ENCODE measurements at regions not wholly inside any gene's neighbourhood (a gene's known extent, or its start where the extent isn't known, plus 50 kb on each side); places are given as distances from the start of the nearest gene placed in this dataset.
A peak's percentile ranks its signal among the peaks of the same experiment; 100 is the strongest.

GRCh38 chr1:65526049-65526556 is 105.6 kb downstream of the LEPR start:
- Histone ChIP-seq H3K4me3 (ENCODE audit: low read length) (no peak overlapping the region), H3K36me3 (ENCODE audit: control insufficient read depth in 2 of 3, insufficient read depth in 3 of 3, low read length in 3 of 3) (no peaks in the 10 kb centered on the region), H3K27me3 (ENCODE audit: control insufficient read depth in 2 of 2, insufficient read depth in 2 of 2, low read length in 2 of 2) (no peaks in the 10 kb centered on the region), H3K27ac (ENCODE audit: low read depth, low read length) (no peak overlapping the region), H3K9me3 (ENCODE audit: control insufficient read depth in 2 of 3, low read length in 3 of 3) (no peaks in the 10 kb centered on the region), H3K4me1 (ENCODE audit: control insufficient read depth in 2 of 2, insufficient read depth in 2 of 2, low read length in 2 of 2) (no peaks in the 10 kb centered on the region)
- H3K4me1 Mint-ChIP-seq = peaks cover 0 to 10% (median 4%) of the 10 kb centered on the region in 7 donors
- DNase-seq (no peak), ATAC-seq (no peak)
- peaks cover 43 to 62% (median 49%) of the 10 kb centered on the region in 5 donors for H3K27me3 Mint-ChIP-seq
- intact Hi-C loops (cut with micrococcal nuclease) = no loop called here
- peak overlapping the region in 7 of 10 donors; percentile 19 to 60 (median 33) for H3K4me3 Mint-ChIP-seq
- H3K36me3 Mint-ChIP-seq = peaks cover 2 to 13% (median 7%) of the 10 kb centered on the region in 5 donors
- H3K9me3 Mint-ChIP-seq = peaks cover 0 to 4% (median 0%) of the 10 kb centered on the region in 11 donors
- no peak overlapping the region for H3K27ac Mint-ChIP-seq
- CTCF ChIA-PET = no interaction called here
- POLR2A ChIA-PET = no interaction called here

GRCh38 chr1:65527190-65527589 is 106.7 kb downstream of the LEPR start:
- Mint-ChIP-seq H3K27me3 (peaks cover 44 to 71% (median 51%) of the 10 kb centered on the region in 5 donors), H3K27ac (no peak overlapping the region), H3K4me3 (no peak overlapping the region), H3K36me3 (peaks cover 2 to 19% (median 11%) of the 10 kb centered on the region in 5 donors), H3K9me3 (peaks cover 0 to 13% (median 3%) of the 10 kb centered on the region in 11 donors), H3K4me1 (peaks cover 0 to 10% (median 4%) of the 10 kb centered on the region in 7 donors)
- intact Hi-C loops (cut with micrococcal nuclease) = no loop called here
- Histone ChIP-seq H3K9me3 (ENCODE audit: control insufficient read depth in 2 of 3, low read length in 3 of 3) (no peaks in the 10 kb centered on the region), H3K27me3 (ENCODE audit: control insufficient read depth in 2 of 2, insufficient read depth in 2 of 2, low read length in 2 of 2) (no peaks in the 10 kb centered on the region), H3K4me1 (ENCODE audit: control insufficient read depth in 2 of 2, insufficient read depth in 2 of 2, low read length in 2 of 2) (no peaks in the 10 kb centered on the region), H3K36me3 (ENCODE audit: control insufficient read depth in 2 of 3, insufficient read depth in 3 of 3, low read length in 3 of 3) (no peaks in the 10 kb centered on the region), H3K27ac (ENCODE audit: low read depth, low read length) (no peak overlapping the region), H3K4me3 (ENCODE audit: low read length) (no peak overlapping the region)
- ATAC-seq (no peak), DNase-seq (no peak)
- CTCF ChIA-PET = no interaction called here
- POLR2A ChIA-PET = no interaction called here

- Mint-ChIP-seq H3K27ac (no peak overlapping the region), H3K9me3 (peaks cover 0 to 17% (median 5%) of the 10 kb centered on the region in 11 donors), H3K27me3 (peaks cover 44 to 69% (median 51%) of the 10 kb centered on the region in 5 donors), H3K36me3 (peaks cover 2 to 20% (median 10%) of the 10 kb centered on the region in 5 donors), H3K4me3 (no peak overlapping the region), H3K4me1 (peaks cover 0 to 10% (median 4%) of the 10 kb centered on the region in 7 donors)
- no peak for ATAC-seq
- Histone ChIP-seq H3K36me3 (ENCODE audit: control insufficient read depth in 2 of 3, insufficient read depth in 3 of 3, low read length in 3 of 3) (no peaks in the 10 kb centered on the region), H3K4me1 (ENCODE audit: control insufficient read depth in 2 of 2, insufficient read depth in 2 of 2, low read length in 2 of 2) (no peaks in the 10 kb centered on the region), H3K27ac (ENCODE audit: low read depth, low read length) (no peak overlapping the region), H3K9me3 (ENCODE audit: control insufficient read depth in 2 of 3, low read length in 3 of 3) (no peaks in the 10 kb centered on the region), H3K27me3 (ENCODE audit: control insufficient read depth in 2 of 2, insufficient read depth in 2 of 2, low read length in 2 of 2) (no peaks in the 10 kb centered on the region), H3K4me3 (ENCODE audit: low read length) (no peak overlapping the region)
- DNase-seq = no peak
- ChIA-PET CTCF (no interaction called here), POLR2A (no interaction called here)
- intact Hi-C loops (cut with micrococcal nuclease) = no loop called here
These were observed 107.4 kb downstream of the LEPR start for GRCh38 chr1:65527707-65528503.

- H3K27ac ChIP-seq (ENCODE audit: low read depth, low read length) = no peak overlapping the region
- no peaks in the 10 kb centered on the region for H3K4me1 ChIP-seq (ENCODE audit: control insufficient read depth in 2 of 2, insufficient read depth in 2 of 2, low read length in 2 of 2)
- peaks cover 22 to 37% (median 26%) of the 10 kb centered on the region in 5 donors for H3K27me3 Mint-ChIP-seq
- ChIA-PET CTCF (no interaction called here), POLR2A (no interaction called here)
- no peak overlapping the region for H3K27ac Mint-ChIP-seq
- peaks cover 0 to 23% (median 5%) of the 10 kb centered on the region in 11 donors for H3K9me3 Mint-ChIP-seq
- no peaks in the 10 kb centered on the region for H3K9me3 ChIP-seq (ENCODE audit: control insufficient read depth in 2 of 3, low read length in 3 of 3)
- ATAC-seq (no peak), DNase-seq (no peak)
- H3K4me1 Mint-ChIP-seq = no peaks in the 10 kb centered on the region
- intact Hi-C loops (cut with micrococcal nuclease) = no loop called here
- H3K36me3 ChIP-seq (ENCODE audit: control insufficient read depth in 2 of 3, insufficient read depth in 3 of 3, low read length in 3 of 3) = no peaks in the 10 kb centered on the region
- H3K4me3 ChIP-seq (ENCODE audit: low read length) = no peak overlapping the region
- H3K36me3 Mint-ChIP-seq = peaks cover 0 to 14% (median 10%) of the 10 kb centered on the region in 5 donors
- no peak overlapping the region for H3K4me3 Mint-ChIP-seq
- no peaks in the 10 kb centered on the region for H3K27me3 ChIP-seq (ENCODE audit: control insufficient read depth in 2 of 2, insufficient read depth in 2 of 2, low read length in 2 of 2)
These were observed 111.6 kb downstream of the LEPR start for GRCh38 chr1:65531972-65532570.

GRCh38 chr1:65535981-65536380 is 115.5 kb downstream of the LEPR start:
- no peak overlapping the region for H3K27ac Mint-ChIP-seq
- no peak for ATAC-seq
- Histone ChIP-seq H3K36me3 (ENCODE audit: control insufficient read depth in 2 of 3, insufficient read depth in 3 of 3, low read length in 3 of 3) (no peaks in the 10 kb centered on the region), H3K27me3 (ENCODE audit: control insufficient read depth in 2 of 2, insufficient read depth in 2 of 2, low read length in 2 of 2) (no peaks in the 10 kb centered on the region), H3K9me3 (ENCODE audit: control insufficient read depth in 2 of 3, low read length in 3 of 3) (no peaks in the 10 kb centered on the region), H3K4me3 (ENCODE audit: low read length) (no peak overlapping the region), H3K4me1 (ENCODE audit: control insufficient read depth in 2 of 2, insufficient read depth in 2 of 2, low read length in 2 of 2) (no peaks in the 10 kb centered on the region), H3K27ac (ENCODE audit: low read depth, low read length) (no peak overlapping the region)
- intact Hi-C loops (cut with micrococcal nuclease) = no loop called here
- H3K4me1 Mint-ChIP-seq = peaks cover 0 to 8% (median 4%) of the 10 kb centered on the region in 7 donors
- no peak overlapping the region for H3K4me3 Mint-ChIP-seq
- peaks cover 4 to 28% (median 7%) of the 10 kb centered on the region in 5 donors for H3K27me3 Mint-ChIP-seq
- POLR2A ChIA-PET = no interaction called here
- CTCF ChIA-PET = no interaction called here
- H3K36me3 Mint-ChIP-seq = peaks cover 0 to 10% (median 5%) of the 10 kb centered on the region in 5 donors
- no peak for DNase-seq
- peaks cover 0 to 20% (median 4%) of the 10 kb centered on the region in 11 donors for H3K9me3 Mint-ChIP-seq

- Mint-ChIP-seq H3K36me3 (peaks cover 0 to 4% (median 0%) of the 10 kb centered on the region in 5 donors), H3K27ac (no peak overlapping the region), H3K9me3 (peaks cover 0 to 13% (median 2%) of the 10 kb centered on the region in 11 donors), H3K4me3 (no peak overlapping the region), H3K27me3 (peaks cover 0 to 24% (median 0%) of the 10 kb centered on the region in 5 donors), H3K4me1 (peaks cover 0 to 8% (median 4%) of the 10 kb centered on the region in 7 donors)
- ChIA-PET POLR2A (no interaction called here), CTCF (no interaction called here)
- H3K36me3 ChIP-seq (ENCODE audit: control insufficient read depth in 2 of 3, insufficient read depth in 3 of 3, low read length in 3 of 3) = no peaks in the 10 kb centered on the region
- DNase-seq = no peak
- no peaks in the 10 kb centered on the region for H3K9me3 ChIP-seq (ENCODE audit: control insufficient read depth in 2 of 3, low read length in 3 of 3)
- H3K27ac ChIP-seq (ENCODE audit: low read depth, low read length) = no peak overlapping the region
- H3K27me3 ChIP-seq (ENCODE audit: control insufficient read depth in 2 of 2, insufficient read depth in 2 of 2, low read length in 2 of 2) = no peaks in the 10 kb centered on the region
- H3K4me1 ChIP-seq (ENCODE audit: control insufficient read depth in 2 of 2, insufficient read depth in 2 of 2, low read length in 2 of 2) = no peaks in the 10 kb centered on the region
- H3K4me3 ChIP-seq (ENCODE audit: low read length) = no peak overlapping the region
- intact Hi-C loops (cut with micrococcal nuclease) = no loop called here
- no peak for ATAC-seq
These were observed 117.6 kb downstream of the LEPR start for GRCh38 chr1:65538086-65538485.
